ENCODE measurements at regions not wholly inside any gene's neighbourhood (a gene's known extent, or its start where the extent isn't known, plus 50 kb on each side); places are given as distances from the start of the nearest gene placed in this dataset.

DNA sequence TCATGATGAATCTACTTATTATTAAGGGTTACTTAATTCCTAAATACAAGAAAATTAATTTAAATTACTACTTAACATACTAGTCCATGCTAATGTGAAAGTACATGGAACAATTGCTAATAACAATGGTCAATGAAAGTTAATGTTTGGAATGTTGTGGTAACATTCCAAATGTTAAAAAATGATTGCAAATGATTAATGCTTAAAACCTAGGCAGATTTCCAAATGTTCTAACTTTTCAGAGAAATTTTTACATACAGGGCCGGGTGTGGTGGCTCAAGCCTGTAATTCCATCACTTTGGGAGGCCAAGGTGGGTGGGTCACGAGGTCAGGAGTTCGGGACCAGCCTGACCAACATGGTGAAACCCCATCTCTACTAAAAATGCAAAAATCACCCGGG lies 1851.3 kb upstream of the PCDH7 start (continued):
- TF ChIP-seq GABPA (IDR thresholded peaks at IDR 0.05; ENCODE audit: low read depth) (no peak), NFIC (IDR thresholded peaks at IDR 0.05; ENCODE audit: borderline replicate concordance) (no peak), POLR2AphosphoS5 (IDR thresholded peaks at IDR 0.05; ENCODE audit: low read depth, low read length) (no peak)
- TF ChIP-seq, protein P1, sequence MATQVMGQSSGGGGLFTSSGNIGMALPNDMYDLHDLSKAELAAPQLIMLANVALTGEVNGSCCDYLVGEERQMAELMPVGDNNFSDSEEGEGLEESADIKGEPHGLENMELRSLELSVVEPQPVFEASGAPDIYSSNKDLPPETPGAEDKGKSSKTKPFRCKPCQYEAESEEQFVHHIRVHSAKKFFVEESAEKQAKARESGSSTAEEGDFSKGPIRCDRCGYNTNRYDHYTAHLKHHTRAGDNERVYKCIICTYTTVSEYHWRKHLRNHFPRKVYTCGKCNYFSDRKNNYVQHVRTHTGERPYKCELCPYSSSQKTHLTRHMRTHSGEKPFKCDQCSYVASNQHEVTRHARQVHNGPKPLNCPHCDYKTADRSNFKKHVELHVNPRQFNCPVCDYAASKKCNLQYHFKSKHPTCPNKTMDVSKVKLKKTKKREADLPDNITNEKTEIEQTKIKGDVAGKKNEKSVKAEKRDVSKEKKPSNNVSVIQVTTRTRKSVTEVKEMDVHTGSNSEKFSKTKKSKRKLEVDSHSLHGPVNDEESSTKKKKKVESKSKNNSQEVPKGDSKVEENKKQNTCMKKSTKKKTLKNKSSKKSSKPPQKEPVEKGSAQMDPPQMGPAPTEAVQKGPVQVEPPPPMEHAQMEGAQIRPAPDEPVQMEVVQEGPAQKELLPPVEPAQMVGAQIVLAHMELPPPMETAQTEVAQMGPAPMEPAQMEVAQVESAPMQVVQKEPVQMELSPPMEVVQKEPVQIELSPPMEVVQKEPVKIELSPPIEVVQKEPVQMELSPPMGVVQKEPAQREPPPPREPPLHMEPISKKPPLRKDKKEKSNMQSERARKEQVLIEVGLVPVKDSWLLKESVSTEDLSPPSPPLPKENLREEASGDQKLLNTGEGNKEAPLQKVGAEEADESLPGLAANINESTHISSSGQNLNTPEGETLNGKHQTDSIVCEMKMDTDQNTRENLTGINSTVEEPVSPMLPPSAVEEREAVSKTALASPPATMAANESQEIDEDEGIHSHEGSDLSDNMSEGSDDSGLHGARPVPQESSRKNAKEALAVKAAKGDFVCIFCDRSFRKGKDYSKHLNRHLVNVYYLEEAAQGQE (IDR thresholded peaks at IDR 0.05; ENCODE audit: low read depth, low read length), result no peak
- TF ChIP-seq, protein P2, sequence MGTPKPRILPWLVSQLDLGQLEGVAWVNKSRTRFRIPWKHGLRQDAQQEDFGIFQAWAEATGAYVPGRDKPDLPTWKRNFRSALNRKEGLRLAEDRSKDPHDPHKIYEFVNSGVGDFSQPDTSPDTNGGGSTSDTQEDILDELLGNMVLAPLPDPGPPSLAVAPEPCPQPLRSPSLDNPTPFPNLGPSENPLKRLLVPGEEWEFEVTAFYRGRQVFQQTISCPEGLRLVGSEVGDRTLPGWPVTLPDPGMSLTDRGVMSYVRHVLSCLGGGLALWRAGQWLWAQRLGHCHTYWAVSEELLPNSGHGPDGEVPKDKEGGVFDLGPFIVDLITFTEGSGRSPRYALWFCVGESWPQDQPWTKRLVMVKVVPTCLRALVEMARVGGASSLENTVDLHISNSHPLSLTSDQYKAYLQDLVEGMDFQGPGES (IDR thresholded peaks at IDR 0.05; ENCODE audit: low read depth, low read length), result no peak

DNA sequence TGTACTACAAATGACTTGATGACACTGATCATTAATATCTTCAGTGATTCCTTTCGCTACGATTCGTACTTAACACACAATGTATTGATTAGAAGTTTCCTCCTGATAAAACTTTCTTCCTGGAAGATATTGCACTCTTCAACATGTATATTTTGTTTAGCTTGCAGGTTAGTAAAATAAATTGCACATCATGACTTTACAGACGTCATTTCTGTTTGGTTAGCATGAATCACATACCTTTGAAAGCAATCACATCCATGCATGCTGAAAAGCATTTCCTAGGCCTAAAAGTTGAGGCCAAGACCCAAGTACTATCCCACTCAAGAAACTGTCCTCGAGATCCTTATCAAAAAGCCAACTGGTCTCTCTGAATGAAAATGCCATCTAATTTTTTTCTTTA lies 1841.0 kb upstream of the PCDH7 start:
- Histone ChIP-seq H4K20me1 (ENCODE audit: insufficient read depth) (no peaks in the 10 kb centered on the region), H3K27me3 (ENCODE audit: insufficient read depth) (no peaks in the 10 kb centered on the region), H2AFZ (ENCODE audit: low read depth) (no peak overlapping the region), H3K27ac (ENCODE audit: low read depth in 2 of 2, low read length in 1 of 2) (no peak overlapping the region), H3K9ac (no peak overlapping the region), H3K36me3 (replicated peaks in 1 of 2; ENCODE audit: control insufficient read depth in 1 of 2, insufficient read depth in 2 of 2, low read length in 1 of 2) (no peaks in the 10 kb centered on the region), H3K4me2 (no peak overlapping the region), H3K4me3 (ENCODE audit: low read depth in 2 of 2, low read length in 1 of 2) (no peak overlapping the region), H3K9me2 (no peaks in the 10 kb centered on the region), H3K79me2 (ENCODE audit: insufficient read depth) (no peaks in the 10 kb centered on the region), H3K4me1 (ENCODE audit: control insufficient read depth in 1 of 2, insufficient read depth in 2 of 2, low read depth in 1 of 2, low read length in 1 of 2) (no peaks in the 10 kb centered on the region), H3K9me3 (no peaks in the 10 kb centered on the region), H3F3A (replicated peaks; ENCODE audit: insufficient read depth) (no peaks in the 10 kb centered on the region)
- WGBS (ENCODE audit: low lambda C conversion rate), result 2% methylated on average over 5 of the region's 5 CpGs
- CTCF ChIA-PET, result no interaction called here
- TF ChIP-seq RAD21 (IDR thresholded peaks at IDR 0.05; ENCODE audit: low read length) (no peak), NFIC (IDR thresholded peaks at IDR 0.05; ENCODE audit: borderline replicate concordance) (no peak), MXI1 (IDR thresholded peaks at IDR 0.05; ENCODE audit: low read depth, low read length) (no peak), MEF2A (IDR thresholded peaks at IDR 0.05; ENCODE audit: borderline replicate concordance, low read depth) (no peak), RCOR1 (IDR thresholded peaks at IDR 0.05; ENCODE audit: low read length) (no peak), TCF12 (IDR thresholded peaks at IDR 0.05) (no peak)
- TF ChIP-seq, protein P3, sequence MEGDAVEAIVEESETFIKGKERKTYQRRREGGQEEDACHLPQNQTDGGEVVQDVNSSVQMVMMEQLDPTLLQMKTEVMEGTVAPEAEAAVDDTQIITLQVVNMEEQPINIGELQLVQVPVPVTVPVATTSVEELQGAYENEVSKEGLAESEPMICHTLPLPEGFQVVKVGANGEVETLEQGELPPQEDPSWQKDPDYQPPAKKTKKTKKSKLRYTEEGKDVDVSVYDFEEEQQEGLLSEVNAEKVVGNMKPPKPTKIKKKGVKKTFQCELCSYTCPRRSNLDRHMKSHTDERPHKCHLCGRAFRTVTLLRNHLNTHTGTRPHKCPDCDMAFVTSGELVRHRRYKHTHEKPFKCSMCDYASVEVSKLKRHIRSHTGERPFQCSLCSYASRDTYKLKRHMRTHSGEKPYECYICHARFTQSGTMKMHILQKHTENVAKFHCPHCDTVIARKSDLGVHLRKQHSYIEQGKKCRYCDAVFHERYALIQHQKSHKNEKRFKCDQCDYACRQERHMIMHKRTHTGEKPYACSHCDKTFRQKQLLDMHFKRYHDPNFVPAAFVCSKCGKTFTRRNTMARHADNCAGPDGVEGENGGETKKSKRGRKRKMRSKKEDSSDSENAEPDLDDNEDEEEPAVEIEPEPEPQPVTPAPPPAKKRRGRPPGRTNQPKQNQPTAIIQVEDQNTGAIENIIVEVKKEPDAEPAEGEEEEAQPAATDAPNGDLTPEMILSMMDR (IDR thresholded peaks at IDR 0.05), result no peak
- POLR2A ChIA-PET, result no interaction called here
- DNase-seq, result no peak

Measured in SK-N-SH (cell line).